H9 (cell line): ENCODE measurements at regions not wholly inside any gene's neighbourhood (a gene's known extent, or its start where the extent isn't known, plus 50 kb on each side); places are given as distances from the start of the nearest gene placed in this dataset.

Experiments used
- DNase-seq: peaks from one replicate; pipeline ENCODE4 v3.0.0-alpha.2; 2017
- H2AFZ ChIP-seq: one replicate; pipeline ENCODE4 v1.6.1; 2013; ENCODE audit warnings: mild to moderate bottlenecking, low read length, control low read depth, moderate library complexity
- H2AK5ac ChIP-seq: 2 replicates; pipeline ENCODE4 v1.6.1; 2013; ENCODE audit warnings: low read length, control low read depth, mixed read lengths; ENCODE audit not compliant: insufficient read length
- H2BK120ac ChIP-seq: one replicate; pipeline ENCODE4 v1.6.1; 2013; ENCODE audit warnings: low read depth, mild to moderate bottlenecking, low read length, control low read depth, inconsistent platforms; ENCODE audit not compliant: poor library complexity, severe bottlenecking
- H2BK12ac ChIP-seq: 2 replicates; pipeline ENCODE4 v1.6.1; 2013; ENCODE audit warnings: low read length, control low read depth, mixed read lengths, low read depth; ENCODE audit not compliant: insufficient read length
- H2BK15ac ChIP-seq: 2 replicates; pipeline ENCODE4 v1.6.1; 2013; ENCODE audit warnings: low read depth, low read length, control low read depth
- H2BK20ac ChIP-seq: one replicate; pipeline ENCODE4 v1.6.1; 2013; ENCODE audit warnings: low read depth, mild to moderate bottlenecking, low read length, control low read depth, inconsistent platforms; ENCODE audit not compliant: poor library complexity, severe bottlenecking
- H2BK5ac ChIP-seq: 2 replicates; pipeline ENCODE4 v1.6.1; 2013; ENCODE audit warnings: low read length, control low read depth, mixed read lengths; ENCODE audit not compliant: insufficient read length
- H3K14ac ChIP-seq: 2 replicates; pipeline ENCODE4 v1.6.1; 2013; ENCODE audit warnings: low read length, control low read depth; ENCODE audit not compliant: insufficient read depth
- H3K18ac ChIP-seq: 2 replicates; pipeline ENCODE4 v1.6.1; 2013; ENCODE audit warnings: low read depth, mild to moderate bottlenecking, mixed read lengths, low read length, control low read depth; ENCODE audit not compliant: insufficient read length
- H3K23ac ChIP-seq: 2 replicates; pipeline ENCODE4 v1.6.1; 2013; ENCODE audit warnings: low read length, control low read depth, mixed read lengths, low read depth; ENCODE audit not compliant: insufficient read length
- H3K23me2 ChIP-seq: 2 replicates; pipeline ENCODE4 v1.6.1; 2013; ENCODE audit warnings: low read depth, mild to moderate bottlenecking, mixed read lengths, low read length, control low read depth; ENCODE audit not compliant: insufficient read length, poor library complexity, severe bottlenecking
- H3K27ac ChIP-seq: 2 replicates; pipeline ENCODE4 v1.5.1; 2013; ENCODE audit warnings: low read length, control low read depth, mixed read lengths, low read depth; ENCODE audit not compliant: insufficient read length
- H3K27me3 ChIP-seq: 2 replicates; pipeline ENCODE4 v1.6.1; 2013; ENCODE audit warnings: low read length, control low read depth, inconsistent platforms; ENCODE audit not compliant: insufficient read depth
- H3K4ac ChIP-seq: 2 replicates; pipeline ENCODE4 v1.6.1; 2013; ENCODE audit warnings: low read depth, mild to moderate bottlenecking, control low read depth, inconsistent platforms, low read length, moderate library complexity
- H3K4me1 ChIP-seq: 2 replicates; pipeline ENCODE4 v1.6.1; 2013; ENCODE audit warnings: low read length, control low read depth, inconsistent platforms; ENCODE audit not compliant: insufficient read depth
- H3K4me2 ChIP-seq: 2 replicates; pipeline ENCODE4 v1.6.1; 2013; ENCODE audit warnings: low read length, control low read depth, mixed read lengths; ENCODE audit not compliant: insufficient read length, insufficient read depth
- H3K56ac ChIP-seq: 2 replicates; pipeline ENCODE4 v1.6.1; 2013; ENCODE audit warnings: low read depth, mild to moderate bottlenecking, mixed read lengths, low read length, control low read depth; ENCODE audit not compliant: insufficient read length
- H3K79me1 ChIP-seq: 2 replicates; pipeline ENCODE4 v1.6.1; 2013; ENCODE audit warnings: low read depth, mild to moderate bottlenecking, moderate library complexity, low read length, control low read depth, inconsistent platforms; ENCODE audit not compliant: insufficient read depth, poor library complexity, severe bottlenecking
- H3K79me2 ChIP-seq: 2 replicates; pipeline ENCODE4 v1.6.1; 2013; ENCODE audit warnings: low read length, control low read depth, inconsistent platforms; ENCODE audit not compliant: insufficient read depth
- H3K9ac ChIP-seq: 2 replicates; pipeline ENCODE4 v1.6.1; 2013; ENCODE audit warnings: low read length, control low read depth, mixed read lengths; ENCODE audit not compliant: insufficient read length; ENCODE audit errors: extremely low read depth
- H3K9me3 ChIP-seq: one replicate; pipeline ENCODE4 v1.6.1; 2013; ENCODE audit warnings: low read depth, low read length, inconsistent platforms; ENCODE audit not compliant: control insufficient read depth
- H3T11ph ChIP-seq: one replicate; pipeline ENCODE4 v1.6.1; 2013; ENCODE audit warnings: mild to moderate bottlenecking, low read length, control low read depth, inconsistent platforms
- H4K20me1 ChIP-seq: one replicate; pipeline ENCODE4 v1.6.1; 2013; ENCODE audit not compliant: control insufficient read depth, insufficient read length, insufficient read depth
- H4K5ac ChIP-seq: 2 replicates; pipeline ENCODE4 v1.6.1; 2013; ENCODE audit warnings: low read depth, mild to moderate bottlenecking, mixed read lengths, low read length, control low read depth; ENCODE audit not compliant: insufficient read length
- H4K8ac ChIP-seq: replicated peaks from 2 replicates; pipeline ENCODE4 v1.6.1; 2013; ENCODE audit warnings: low read length, control low read depth, mixed read lengths, low read depth; ENCODE audit not compliant: insufficient read length
- H4K91ac ChIP-seq: 2 replicates; pipeline ENCODE4 v1.6.1; 2013; ENCODE audit warnings: low read depth, mild to moderate bottlenecking, moderate library complexity, mixed read lengths, low read length, control low read depth; ENCODE audit not compliant: insufficient read length
- H3K27ac Mint-ChIP-seq, 3 experiments: 2 replicates in 2 of 3; 3 replicates in 1 of 3; pipeline ENCODE4 v1.8.0; 2020 to 2021; ENCODE audit warnings: mixed read lengths in 3 of 3, mild to moderate bottlenecking in 1 of 3, moderate library complexity in 1 of 3
- H3K27me3 Mint-ChIP-seq: 2 replicates; pipeline ENCODE4 v1.8.0; 2021; ENCODE audit warnings: low read depth, mild to moderate bottlenecking, moderate library complexity, mixed read lengths
- H3K36me3 Mint-ChIP-seq, 3 experiments: 2 replicates in 2 of 3; 3 replicates in 1 of 3; pipeline ENCODE4 v1.8.0; 2020 to 2021; ENCODE audit warnings: low read depth in 3 of 3, mixed read lengths in 3 of 3; ENCODE audit not compliant: insufficient read depth in 1 of 3
- H3K4me1 Mint-ChIP-seq, 2 experiments: 2 replicates each; pipeline ENCODE4 v1.8.0; 2020; ENCODE audit warnings: mixed read lengths in 2 of 2
- H3K4me3 Mint-ChIP-seq, 2 experiments: 2 replicates in 1 of 2; 3 replicates in 1 of 2; pipeline ENCODE4 v1.8.0; 2020 to 2021; ENCODE audit warnings: mild to moderate bottlenecking in 2 of 2, mixed read lengths in 2 of 2, moderate library complexity in 1 of 2
- H3K9me3 Mint-ChIP-seq, 2 experiments: 2 replicates in 1 of 2; 3 replicates in 1 of 2; pipeline ENCODE4 v1.8.0; 2020; ENCODE audit warnings: mild to moderate bottlenecking in 2 of 2, mixed read lengths in 2 of 2, moderate library complexity in 1 of 2
- WGBS: extraction: QIAGEN DNeasy Blood & Tissue Kit; methylation state at CpG from one replicate; pipeline ENCODE4 v1.1.7; 2013; ENCODE audit warnings: missing lambda C conversion rate, low lambda C conversion rate, mixed read lengths; ENCODE audit not compliant: insufficient read length; ENCODE audit errors: extremely low coverage; 5-methylcytosine and 5-hydroxymethylcytosine counted together
- TF ChIP-seq, protein P1 (sequence below): fragments of 200-600 bp; sonication (generic); conservative IDR thresholded peaks from 3 replicates; pipeline ENCODE4 v1.8.0; 2021; ENCODE audit warnings: antibody characterized with exemption, mild to moderate bottlenecking

DNA sequence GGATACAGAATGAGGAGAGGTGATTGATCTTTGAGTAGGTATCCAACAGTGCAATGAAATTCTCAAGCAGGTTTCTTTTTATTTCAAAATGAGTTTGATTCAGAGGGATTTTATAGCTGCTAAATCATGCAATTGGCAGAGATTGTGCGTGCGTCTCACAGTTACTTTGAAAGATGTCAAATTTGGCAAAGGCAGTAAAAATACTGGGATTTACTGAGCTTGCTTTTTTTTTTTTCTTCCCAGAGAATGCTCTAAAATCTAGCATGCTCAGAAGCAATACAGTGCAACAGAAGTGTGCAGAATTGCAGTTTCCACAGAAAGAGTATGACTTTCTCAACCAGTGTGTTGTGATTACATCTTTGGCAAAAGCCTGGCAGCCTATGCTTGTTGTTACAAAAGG lies 410.7 kb upstream of the GOT2 start:
- Histone ChIP-seq H3K27me3 (no peaks in the 10 kb centered on the region), H2BK5ac (no peak overlapping the region), H4K5ac (no peak overlapping the region), H3K79me2 (no peaks in the 10 kb centered on the region), H3K79me1 (no peaks in the 10 kb centered on the region), H3K27ac (no peak overlapping the region), H3K18ac (no peak overlapping the region), H3K9ac (no peak overlapping the region), H2BK12ac (no peak overlapping the region), H3K4me2 (no peak overlapping the region), H3K23ac (no peak overlapping the region), H3K23me2 (no peaks in the 10 kb centered on the region), H2BK120ac (no peak overlapping the region), H4K20me1 (no peaks in the 10 kb centered on the region), H3K4me1 (no peaks in the 10 kb centered on the region), H4K8ac (no peak overlapping the region), H3K4ac (no peak overlapping the region), H3K14ac (no peak overlapping the region), H2AK5ac (no peak overlapping the region), H2BK20ac (no peak overlapping the region), H2BK15ac (no peak overlapping the region), H3T11ph (no peak overlapping the region), H3K56ac (no peak overlapping the region), H4K91ac (no peak overlapping the region), H3K9me3 (no peaks in the 10 kb centered on the region), H2AFZ (no peak overlapping the region)
- Mint-ChIP-seq H3K36me3 (no peaks in the 10 kb centered on the region; a peak in 1 of 7 replicates), H3K9me3 (peaks cover 0 to 2% of the 10 kb centered on the region in 2 experiments; a peak in 2 of 5 replicates), H3K4me1 (no peaks in the 10 kb centered on the region), H3K4me3 (no peak overlapping the region), H3K27ac (no peak overlapping the region), H3K27me3 (no peaks in the 10 kb centered on the region)
- WGBS = no CpG with 5 or more reads among the region's 2 CpGs
- TF ChIP-seq, protein P1, sequence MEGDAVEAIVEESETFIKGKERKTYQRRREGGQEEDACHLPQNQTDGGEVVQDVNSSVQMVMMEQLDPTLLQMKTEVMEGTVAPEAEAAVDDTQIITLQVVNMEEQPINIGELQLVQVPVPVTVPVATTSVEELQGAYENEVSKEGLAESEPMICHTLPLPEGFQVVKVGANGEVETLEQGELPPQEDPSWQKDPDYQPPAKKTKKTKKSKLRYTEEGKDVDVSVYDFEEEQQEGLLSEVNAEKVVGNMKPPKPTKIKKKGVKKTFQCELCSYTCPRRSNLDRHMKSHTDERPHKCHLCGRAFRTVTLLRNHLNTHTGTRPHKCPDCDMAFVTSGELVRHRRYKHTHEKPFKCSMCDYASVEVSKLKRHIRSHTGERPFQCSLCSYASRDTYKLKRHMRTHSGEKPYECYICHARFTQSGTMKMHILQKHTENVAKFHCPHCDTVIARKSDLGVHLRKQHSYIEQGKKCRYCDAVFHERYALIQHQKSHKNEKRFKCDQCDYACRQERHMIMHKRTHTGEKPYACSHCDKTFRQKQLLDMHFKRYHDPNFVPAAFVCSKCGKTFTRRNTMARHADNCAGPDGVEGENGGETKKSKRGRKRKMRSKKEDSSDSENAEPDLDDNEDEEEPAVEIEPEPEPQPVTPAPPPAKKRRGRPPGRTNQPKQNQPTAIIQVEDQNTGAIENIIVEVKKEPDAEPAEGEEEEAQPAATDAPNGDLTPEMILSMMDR = no peak
- DNase-seq = no peak
